GM19467 (cell line): ENCODE measurements at regions not wholly inside any gene's neighbourhood (a gene's known extent, or its start where the extent isn't known, plus 50 kb on each side); places are given as distances from the start of the nearest gene placed in this dataset.

ENCODE experiments used
- ATAC-seq: cut with Tn5 transposase; IDR thresholded peaks from one replicate; pipeline ENCODE4 v1.9.1; 2021; ENCODE audit warnings: mild to moderate bottlenecking, moderate library complexity; ENCODE audit not compliant: unreplicated experiment

GRCh38 chr15:92565351-92566125, 90.0 kb downstream of the FAM174B start:
- ATAC-seq, result no peak

DNA sequence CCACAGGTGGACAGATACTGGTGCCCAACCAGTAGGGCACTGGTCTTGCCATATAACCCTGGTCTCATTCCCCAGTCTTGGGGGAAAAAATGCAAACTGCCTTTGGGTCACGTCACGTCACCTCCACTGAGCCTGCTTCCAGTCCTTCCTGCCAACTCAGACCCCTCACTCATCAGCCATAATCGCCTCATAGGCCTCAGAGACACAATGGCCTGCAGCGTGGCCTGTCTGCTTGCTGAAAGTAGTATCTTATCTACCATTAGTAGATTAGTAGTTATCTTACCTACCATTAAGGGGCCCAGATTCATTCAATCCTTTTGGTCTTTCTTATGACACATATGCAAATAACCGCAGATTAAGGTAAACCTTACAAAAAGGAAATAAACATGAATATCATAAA, 93.8 kb downstream of the FAM174B start:
- no peak for ATAC-seq

GRCh38 chr15:92553317-92553716, 102.3 kb downstream of the FAM174B start:
- ATAC-seq, result no peak

DNA sequence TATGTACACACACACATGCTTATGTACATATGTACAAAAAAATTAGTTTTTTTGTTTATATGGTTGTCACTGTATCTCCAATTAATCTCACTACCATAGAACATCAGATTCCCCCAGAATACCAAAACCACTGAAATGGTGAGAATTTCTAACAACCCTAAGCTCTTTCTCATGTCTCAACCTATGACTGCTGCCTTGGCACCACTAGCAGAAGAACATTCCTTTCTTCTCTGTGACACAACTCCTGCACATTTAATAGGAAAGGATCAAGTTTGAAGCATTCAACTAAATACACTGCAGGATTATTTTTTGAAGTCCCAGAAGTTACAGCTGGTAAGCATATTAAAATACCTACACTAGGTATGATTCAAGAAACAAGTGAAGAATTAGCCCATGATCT, 109.6 kb downstream of the FAM174B start:
- no peak for ATAC-seq

DNA sequence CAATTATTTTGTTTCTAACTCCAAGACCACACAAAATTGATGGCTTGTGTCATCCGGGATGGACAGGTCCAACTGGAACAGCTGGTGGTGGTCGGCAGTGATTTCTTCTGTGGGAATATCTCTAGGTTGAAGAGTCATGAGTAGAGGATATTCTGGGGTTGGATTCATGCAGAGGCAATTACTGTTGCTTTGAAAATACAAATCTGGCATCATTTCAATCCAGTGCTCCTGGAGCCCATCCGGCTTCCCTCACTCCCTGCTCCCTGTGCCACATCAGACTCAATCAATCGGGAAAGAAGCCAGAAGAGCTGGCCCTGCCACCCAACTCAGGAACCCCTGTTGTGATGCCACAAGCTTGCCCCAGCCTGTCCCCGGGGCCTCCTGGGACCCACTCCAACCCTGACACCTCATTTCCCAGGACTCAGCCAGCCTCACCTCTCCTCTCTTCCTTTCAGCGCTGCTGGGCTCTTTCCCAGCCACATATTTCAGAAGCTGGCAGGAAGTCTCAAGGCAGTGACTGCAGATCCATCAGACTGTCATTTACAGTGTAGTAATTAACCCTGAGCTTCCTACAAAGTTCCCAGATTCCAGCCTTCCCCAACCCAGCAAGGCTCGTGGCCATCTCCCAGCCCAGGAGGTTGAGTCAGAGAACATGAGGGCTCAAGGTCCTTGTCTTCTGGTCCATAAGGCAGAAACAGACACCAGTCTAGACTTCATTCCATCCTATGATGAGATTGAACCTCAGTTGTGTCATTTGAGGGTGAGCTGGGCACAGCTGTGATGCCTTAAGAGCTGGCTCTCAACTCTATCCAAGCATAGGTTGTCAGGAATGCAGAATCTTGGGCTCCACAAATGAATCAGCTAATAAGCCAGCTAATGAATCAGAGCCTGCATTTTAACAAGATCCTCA, 114.0 kb downstream of the FAM174B start:
- no peak for ATAC-seq

DNA sequence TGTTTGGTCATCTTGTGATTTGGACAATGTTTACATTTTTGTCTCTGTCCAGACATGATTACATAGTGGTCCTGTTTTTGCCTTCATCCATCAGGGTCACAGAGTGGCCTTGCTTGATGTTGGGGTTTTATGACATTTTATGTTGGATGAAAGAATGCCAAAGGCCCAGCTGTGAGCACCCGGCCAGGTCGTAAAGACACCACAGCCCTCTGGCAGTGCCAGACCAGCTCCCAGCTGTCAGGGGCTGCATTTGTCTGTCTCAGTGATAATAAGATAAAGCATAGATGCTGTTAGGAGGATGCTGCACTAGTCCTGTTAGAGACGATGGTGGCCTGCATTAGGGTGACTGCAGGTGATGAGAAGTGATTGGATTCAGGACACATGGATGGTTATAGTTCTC, 117.5 kb downstream of the FAM174B start:
- ATAC-seq, result no peak

DNA sequence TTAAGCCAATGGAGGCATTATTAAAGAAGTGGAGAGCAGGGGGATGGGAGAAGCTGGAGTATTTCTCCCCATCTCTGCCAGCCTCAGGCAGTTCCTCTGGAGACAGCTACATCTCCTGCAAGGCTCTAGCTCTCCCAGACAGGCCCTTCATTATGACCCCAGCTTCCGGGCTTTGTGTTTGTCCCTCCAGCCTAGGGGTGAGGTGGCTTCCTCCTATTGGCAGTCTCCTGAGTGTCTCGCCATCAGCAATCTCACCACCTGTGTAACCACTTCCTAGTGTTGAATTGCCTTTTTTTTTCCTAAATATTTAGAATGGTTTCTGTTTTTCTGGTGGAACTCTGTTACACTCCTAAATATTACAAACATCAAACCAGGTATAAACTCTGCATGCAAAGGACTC, 122.3 kb downstream of the FAM174B start:
- no peak for ATAC-seq

GRCh38 chr15:92531406-92531805, 124.2 kb downstream of the FAM174B start:
- no peak for ATAC-seq

DNA sequence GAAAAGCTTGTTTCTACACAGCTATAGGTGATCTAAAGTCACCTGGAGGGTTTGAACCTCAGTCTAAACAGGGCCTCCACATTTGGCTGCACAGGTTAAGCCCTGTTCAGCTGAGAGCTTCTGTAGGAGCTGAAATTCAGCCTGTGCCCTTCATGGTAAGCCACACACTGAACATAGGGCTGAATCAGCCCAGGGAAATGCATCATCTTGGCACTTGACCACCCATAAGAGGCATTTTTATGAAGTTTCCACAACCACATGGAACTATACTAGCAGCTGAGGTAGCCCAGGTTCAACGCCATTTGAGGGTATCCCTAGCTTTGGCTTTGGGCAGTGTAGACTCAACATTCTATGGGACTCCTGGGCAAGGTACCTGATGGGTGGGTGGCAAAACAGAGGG, 126.8 kb downstream of the FAM174B start:
- ATAC-seq, result no peak

GRCh38 chr15:92527197-92527596, 128.4 kb downstream of the FAM174B start:
- no peak for ATAC-seq

GRCh38 chr15:92525758-92526245, 129.8 kb downstream of the FAM174B start:
- no peak for ATAC-seq

DNA sequence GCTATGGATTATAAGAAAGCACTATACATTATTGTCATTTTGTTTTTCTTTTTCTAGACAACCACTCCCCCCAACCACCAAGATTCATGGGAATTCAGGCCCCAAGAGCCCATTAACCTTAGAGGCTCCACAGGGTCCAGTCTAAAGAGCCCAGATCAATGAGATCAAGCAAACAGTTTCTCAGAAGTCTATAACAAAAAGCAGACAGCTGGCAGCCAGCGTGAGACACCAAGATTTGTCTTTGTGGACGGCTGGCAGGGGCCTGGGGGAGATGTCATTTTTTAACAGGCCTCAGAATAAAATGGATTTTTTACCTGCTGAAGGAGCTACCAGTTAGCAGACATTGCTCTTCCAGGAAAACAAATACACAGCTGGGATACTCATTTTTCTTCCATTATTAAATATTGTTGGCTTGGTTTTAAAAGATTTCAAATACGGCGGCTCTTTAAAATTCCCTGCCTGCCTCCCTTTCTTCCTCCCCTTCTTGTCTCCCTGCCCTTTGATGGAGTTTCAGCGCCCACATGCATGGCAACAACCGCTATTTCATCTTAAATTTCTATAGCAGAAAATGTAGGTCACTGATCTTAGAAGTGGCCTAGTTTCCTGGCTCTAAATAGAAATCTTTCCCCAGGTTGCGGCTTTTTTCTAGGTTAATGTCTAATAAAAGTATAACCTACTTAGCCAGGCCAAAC, 130.6 kb downstream of the FAM174B start:
- no peak for ATAC-seq

DNA sequence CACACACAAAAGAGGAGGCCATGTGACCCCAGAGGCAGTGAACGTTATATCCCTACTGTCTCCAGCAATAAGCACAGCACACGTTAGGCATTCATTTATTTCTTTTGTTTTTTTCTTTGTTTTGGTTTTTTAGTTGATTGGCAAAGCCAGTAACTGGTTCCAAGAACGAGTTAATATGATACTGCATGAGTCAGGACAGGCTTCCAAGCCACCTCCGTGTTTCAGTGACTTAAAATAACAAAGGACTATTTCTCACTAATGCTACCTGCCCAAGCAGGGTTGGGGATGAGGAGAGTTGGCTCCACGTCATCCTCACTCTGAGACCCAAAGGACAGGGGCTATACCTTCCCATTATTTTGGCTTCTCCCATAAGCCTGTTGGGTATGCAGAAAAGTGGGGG, 130.5 kb downstream of the ST8SIA2 start:
- ATAC-seq, result no peak

GRCh38 chr15:92523176-92523575, 129.5 kb downstream of the ST8SIA2 start:
- ATAC-seq, result no peak

DNA sequence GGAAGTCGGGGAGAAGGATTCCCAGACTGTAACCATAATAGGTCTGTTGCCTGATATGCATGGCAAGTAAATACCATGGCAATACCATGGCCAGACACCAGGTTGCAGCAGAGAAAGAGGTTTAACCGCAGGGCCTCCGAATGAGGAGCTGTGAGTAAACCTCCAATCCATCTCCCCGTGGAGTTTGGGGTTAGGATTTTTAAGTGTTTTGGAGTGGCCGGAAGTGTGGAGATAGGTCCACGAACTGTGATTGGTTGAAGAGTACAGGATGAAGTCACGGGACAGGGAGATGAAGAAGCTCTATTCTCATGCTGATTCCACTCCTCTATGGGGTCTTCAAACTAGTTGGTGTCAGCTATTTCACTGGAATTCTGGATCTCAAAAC, 127.9 kb downstream of the ST8SIA2 start:
- peak; percentile 82 for ATAC-seq

DNA sequence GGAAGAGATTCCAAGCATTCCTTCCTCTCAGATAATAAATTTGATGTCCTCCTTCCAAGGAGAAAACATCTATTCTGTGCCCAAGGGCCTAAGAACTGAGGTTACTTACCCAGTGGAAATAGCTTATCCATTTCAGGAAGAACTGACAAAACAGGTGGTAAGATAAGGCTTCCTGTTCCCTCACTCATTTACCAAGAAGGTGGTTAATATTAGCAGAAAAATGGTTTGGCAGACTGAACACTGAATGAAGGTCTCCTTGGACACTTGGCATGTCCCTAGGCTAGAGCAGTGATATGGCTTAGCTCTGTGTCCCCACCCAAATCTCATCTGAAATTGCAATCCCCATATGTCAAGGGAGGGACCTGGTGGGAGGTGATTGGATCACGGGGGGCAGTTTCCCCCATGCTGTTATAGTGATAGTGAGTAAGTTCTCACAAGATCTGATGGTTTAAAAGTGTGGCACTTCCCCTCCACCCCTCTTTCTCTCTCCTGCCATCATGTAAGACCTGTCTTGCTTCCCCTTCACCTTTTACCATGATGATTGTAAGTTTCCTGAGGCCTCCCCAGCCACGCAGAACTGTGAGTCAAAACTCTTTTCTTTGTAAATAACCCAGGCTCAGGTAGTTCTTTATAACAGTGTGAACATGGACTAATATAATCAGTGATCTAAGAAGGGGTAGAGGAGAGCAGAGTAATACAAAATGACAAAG, 127.4 kb downstream of the ST8SIA2 start:
- ATAC-seq, result peak; percentile 47

DNA sequence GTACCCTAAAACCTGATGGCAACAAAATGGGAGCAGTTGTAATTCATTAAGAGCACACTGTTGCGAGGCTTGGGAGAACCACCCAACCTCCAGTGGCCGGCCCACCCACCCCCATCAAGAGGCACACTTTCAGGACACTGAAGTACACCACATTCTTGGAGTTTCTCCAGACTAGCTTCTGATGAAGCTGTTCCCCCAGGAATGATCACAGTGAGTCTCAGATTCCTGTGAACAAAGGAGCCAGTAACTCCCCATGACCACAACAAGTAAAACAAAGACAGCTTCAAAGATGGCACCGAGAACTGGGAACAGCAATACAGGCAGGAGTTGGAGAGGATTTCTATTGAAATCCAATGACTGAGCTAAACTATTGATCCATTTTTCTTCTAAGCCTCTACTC, 126.0 kb downstream of the ST8SIA2 start:
- no peak for ATAC-seq
